C1 segment of cervical spinal cord (tissue), 14 donors: ENCODE measurements at regions not wholly inside any gene's neighbourhood (a gene's known extent, or its start where the extent isn't known, plus 50 kb on each side); places are given as distances from the start of the nearest gene placed in this dataset.

Source experiments
- DNase-seq, 14 donors: peaks; one replicate each; lab custom pipeline; 2025; lab: John Stamatoyannopoulos, UW

DNA sequence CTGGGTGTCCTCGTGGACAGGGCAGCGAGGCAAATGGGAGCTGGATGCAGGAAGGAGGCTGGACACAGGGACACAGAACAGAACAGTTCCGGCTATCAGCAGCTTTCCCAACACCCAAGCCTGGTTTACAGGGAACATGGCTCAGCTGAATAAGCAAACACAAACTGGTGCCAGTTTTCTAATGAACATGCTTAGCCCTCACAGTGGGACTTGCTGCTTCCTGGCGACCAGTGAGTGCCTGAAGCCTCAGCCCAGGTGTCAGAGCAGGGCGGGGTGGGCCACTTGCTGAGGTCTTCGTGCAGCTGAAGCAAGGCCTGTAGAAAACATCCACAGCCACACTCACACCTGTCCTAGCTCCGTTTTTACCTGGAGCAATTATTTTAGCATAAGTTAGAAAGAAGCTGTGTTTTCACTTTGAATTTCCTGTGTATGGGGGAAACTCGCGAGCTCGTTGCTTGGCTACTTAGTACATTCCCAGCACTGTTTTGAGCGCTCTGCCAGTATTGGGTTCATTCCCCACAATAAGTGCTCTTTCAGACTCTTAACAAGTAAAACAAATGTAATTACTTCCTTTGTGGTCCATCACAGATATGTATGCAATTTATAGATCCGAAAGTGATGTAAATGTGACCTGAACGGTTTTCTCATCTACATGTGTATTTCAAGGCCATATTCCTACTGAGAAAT lies 261.2 kb upstream of the SHH start:
- DNase-seq, result no peak

DNA sequence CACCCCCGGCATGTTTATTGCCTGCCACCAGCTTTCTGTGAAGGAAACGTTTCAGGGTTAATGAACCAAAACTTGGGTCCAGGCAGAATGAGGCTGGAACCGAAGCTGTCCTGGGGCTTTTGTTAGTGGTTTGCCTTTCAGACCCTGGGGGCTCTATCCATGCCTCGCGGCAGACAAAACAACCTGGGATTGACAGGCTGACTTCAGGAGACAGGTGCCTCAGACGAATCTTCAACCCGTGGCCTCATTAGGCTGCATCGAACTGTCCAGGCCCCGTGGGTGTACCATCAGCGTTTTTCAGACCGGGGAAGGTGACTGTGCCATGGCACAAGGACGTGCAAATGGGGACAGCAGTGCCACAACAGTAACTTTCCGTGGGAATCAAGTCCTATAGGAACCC lies 259.3 kb upstream of the SHH start:
- DNase-seq, result no peak

DNA sequence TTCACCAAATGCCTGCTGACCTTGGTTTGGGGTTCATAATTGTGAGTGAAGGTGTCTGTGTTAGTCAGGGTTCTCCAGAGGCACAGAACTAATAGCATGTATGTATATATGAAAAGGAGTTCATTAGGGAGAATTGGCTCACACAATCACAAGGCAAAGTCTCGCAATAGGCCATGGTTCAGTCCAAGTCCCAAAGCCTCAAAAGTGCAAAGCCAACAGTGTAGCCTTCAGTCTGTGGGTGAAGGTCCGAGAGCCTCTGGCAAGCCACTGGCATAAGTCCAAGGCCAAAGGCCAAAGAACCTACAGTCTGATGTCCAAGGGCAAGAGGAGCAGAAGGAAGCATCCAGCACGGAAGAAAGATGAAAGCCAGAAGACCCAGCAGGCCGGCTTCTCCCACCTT lies 257.6 kb upstream of the SHH start:
- no peak for DNase-seq

DNA sequence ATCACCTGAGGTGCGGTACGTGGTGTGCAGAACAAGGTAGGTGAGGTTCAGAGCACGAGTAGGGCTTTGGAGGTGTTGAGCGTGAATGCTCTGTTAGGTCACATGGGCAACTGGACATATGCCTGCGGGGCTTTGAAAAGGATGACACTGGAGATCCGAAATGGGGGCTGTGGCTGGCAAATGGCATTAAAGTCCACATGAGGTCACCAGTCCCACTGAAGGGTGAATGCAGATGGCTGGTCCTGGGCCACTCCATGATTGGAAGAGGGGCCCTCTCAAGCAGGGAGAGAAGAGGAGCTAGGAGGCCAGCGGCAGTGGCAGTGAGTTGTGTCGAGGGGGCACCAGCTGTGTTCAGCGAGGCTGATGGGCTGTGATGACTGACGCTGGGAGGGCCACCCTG lies 254.9 kb upstream of the SHH start:
- DNase-seq, result no peak

DNA sequence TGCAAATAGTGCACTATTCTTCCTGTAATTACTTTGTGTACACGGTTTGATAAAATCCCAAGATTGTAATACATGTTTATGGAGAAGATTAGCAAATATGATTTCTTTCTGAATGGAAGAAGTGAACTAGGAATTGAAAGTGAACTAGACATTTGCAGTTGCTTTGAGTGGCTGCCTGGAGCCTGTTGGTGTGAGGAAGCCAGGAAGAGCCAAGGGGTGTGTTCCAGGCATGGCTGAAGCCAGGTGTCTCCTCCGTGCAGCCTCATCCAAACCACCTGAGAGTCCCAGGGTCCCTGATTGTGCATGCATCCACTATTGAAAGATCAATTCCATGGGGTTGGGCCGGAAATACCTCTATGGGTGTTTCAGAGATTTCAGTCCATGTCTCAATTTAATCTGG lies 253.1 kb upstream of the SHH start:
- no peak for DNase-seq

DNA sequence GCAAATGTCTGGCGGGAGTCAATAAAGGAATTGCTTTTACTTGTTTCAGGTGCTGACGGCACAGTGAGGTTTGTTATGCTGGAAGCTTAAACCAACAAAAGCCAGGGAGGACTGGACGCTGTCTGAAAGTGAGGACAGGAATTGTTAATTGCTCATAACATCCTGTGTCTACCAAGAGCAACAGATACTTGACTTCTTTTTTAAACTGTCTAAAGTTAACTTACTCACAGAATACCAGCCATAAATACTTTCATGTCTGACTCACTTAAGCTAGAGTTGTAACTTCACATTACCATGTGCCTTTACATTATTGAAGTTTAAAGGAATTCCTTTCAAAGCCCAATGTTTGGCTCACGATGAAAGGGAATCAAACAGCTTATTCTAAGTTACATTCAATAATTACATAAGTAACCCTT lies 252.7 kb upstream of the SHH start:
- DNase-seq, result no peak

DNA sequence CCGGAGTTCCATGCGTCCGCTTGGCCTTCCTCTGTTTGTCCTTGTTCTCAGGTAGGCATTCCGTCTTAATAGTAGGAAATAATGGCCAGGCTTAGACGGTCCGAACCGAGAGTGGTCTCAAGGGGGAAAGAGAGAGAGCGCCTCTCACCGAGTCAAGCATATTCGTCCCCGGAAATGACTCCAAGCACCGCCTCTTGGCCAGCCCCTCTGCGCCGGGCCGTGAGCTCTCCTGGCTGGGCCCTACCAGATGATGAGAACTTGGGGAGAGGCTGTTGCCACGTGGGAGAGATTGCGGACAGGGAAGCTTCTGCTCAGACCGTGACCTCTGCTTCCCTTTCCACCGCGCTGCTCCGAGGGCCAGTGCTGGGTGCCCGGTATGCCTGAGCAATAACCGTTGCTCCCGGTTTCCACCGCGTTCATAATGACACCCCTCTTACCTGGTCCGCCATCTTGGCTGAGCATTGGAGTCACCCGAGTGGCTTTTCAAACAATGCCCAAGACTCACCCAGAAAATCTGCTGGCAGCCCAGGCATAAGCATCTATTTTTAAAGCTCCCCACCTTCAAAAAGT lies 251.1 kb upstream of the SHH start:
- DNase-seq, result no peak

DNA sequence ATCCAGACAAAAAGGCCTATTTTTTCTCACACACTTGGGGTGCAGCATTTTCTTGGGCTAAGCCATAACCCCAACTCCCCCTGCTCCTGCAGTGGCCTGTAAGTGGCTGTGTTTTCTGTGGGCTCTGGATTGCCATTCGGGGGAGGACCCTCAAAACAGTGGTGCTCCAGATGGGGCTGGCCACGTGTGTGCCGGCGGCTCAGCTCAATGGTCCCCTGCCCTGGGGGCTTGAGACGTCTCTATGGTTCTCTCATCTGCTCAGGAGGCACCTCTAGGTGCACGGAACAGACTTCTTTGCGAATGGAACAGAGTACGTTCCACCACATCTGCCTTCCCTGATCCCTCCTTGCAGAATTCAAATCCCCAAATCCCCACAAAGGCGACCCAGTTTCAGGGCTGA lies 250.0 kb upstream of the SHH start:
- no peak for DNase-seq

DNA sequence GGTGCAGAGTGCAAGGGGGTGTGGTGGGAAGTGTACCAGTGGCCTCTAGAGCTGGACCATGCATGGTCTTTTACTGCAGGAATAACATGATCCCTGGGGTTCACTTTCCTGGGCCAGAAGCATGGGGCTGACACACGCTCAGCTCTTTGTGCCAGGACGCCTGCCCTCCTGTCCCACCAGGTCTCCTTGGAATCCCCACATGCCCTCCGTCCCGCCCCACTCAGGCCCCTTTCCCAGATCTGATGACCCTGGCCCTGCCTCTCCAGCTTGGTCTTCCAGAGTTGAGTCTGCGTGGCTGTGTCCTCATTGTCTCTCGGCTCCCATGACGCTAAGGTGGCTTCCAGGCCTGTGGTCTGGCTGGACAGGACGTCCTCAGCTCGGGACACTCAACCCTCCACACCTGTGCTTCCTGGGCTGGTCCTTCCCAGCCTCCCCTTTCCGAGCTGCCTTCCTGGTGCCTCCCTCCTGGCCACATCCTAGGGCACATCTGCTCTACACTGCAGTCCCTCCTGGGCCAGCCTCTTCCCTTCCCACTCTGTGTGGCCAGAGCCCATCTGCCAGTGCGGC lies 249.5 kb upstream of the SHH start:
- no peak for DNase-seq

DNA sequence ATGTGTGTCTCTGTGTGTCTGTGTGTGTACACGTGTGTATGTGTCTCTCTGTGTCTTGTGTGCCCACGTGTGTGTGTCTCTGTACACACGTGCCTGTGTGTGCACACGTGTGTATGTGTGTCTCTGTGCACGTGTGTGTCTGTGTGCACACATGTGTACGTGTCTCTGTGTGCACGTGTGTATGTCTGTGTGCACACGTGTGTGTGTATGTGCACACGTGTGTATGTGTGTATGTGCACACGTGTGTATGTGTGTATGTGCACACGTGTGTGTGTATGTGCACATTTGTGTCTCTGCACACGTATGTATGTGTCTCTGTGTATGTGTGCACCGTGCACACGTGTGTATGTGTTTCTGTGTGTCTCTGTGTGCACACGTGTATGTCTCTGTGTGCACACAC lies 248.7 kb upstream of the SHH start:
- no peak for DNase-seq

DNA sequence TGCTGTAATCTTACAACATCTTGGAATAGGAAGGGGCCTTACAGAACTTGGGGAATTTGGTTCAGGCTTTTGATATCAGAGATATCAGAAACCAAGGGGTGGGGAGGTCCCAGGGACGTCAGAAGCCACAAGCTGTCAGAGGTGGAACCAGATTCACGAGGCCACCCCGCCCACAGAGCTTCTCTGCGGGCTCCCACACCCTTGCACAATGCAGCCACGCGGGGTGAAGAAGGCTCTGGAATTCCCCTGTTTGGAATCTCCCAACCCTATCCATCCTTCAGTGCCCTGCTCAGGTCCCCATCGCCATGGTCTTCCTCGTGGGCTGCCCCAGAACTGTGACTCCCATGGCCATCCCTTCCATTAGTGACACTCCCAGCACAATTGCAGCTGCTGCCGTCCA lies 247.1 kb upstream of the SHH start:
- no peak for DNase-seq

DNA sequence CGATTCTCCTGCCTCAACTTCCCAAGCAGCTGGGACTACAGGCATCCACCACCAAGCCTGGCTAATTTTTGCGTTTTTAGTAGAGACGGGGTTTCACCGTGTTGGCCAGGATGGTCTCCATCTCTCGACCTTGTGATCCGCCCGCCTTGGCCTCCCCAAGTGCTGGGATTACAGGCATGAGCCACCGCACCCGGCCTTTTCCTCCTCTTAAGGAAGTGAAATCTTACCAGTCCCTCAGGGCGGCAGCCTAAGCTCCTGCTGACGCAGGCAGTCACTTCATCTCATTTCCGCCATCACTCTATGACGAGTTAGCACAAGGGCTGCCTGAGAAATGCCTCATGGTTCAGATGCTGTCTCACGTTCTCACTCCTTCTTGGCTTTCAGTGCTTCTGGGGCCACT lies 246.0 kb upstream of the SHH start:
- DNase-seq, result no peak

DNA sequence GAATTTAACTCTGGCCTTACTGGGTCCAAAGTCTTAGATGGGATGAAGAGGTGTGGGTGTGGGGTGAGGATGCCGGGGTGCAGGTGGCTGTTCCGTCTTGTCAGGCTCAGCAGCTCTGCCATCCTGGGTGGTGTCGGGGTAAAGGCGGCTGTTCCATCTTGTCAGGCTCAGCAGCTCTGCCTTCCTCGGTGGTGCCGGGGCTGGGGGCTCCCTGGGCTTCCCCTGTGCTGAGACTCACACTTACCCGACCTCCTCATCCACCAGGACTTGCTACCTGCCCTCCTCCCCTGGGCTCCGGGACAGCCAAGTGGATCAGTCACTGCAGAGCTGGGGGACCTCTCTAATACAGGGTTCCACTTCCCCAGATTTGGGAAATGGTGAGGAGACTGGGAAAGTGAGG lies 244.3 kb upstream of the SHH start:
- DNase-seq, result no peak

DNA sequence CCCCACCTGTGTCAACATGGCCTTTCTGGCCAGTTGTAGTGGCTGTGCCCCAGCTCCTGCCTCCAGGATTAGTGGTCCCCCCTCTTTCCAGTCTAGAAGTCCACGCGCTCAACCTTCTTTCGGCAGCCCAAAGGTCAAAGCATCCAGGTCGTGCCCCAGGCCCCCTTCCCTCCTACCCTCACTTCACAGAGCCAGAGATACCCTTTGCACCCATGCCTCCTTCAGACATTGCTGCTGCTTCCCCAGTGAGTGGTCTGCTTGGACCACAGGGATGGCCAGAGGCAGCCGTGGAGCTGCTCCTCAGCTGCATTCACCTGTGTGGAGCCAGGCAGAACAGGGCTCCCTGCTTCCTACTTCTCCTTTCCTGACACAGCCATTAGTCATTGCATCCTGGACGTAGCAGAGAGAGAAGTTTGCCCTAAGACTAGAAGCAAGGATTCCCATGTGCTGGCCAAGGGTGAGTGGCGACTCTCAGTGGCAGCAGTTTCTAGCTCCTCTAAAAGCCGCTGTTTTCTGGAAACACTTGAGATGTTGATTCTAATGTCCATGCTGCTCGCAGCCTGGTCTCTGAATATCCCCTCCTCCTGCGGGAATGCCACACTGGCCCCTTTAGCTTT lies 243.1 kb upstream of the SHH start:
- no peak for DNase-seq

DNA sequence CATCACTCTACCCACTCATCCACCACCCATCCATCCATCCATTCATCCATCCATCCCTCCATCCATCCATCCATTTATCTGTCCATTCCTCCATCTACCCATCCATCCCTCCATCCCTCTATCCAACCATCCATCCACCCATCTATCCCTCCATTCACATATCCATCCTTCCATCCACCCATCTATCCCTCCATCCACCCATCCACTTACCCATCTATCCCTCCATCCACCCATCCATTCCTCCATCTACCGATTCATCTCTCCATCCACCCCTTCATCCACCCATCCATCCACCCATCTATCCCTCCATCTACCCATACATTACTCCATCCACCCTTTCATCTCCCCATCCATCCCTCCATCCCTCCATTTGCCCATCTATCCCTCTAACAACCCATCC lies 239.6 kb upstream of the SHH start:
- no peak for DNase-seq

DNA sequence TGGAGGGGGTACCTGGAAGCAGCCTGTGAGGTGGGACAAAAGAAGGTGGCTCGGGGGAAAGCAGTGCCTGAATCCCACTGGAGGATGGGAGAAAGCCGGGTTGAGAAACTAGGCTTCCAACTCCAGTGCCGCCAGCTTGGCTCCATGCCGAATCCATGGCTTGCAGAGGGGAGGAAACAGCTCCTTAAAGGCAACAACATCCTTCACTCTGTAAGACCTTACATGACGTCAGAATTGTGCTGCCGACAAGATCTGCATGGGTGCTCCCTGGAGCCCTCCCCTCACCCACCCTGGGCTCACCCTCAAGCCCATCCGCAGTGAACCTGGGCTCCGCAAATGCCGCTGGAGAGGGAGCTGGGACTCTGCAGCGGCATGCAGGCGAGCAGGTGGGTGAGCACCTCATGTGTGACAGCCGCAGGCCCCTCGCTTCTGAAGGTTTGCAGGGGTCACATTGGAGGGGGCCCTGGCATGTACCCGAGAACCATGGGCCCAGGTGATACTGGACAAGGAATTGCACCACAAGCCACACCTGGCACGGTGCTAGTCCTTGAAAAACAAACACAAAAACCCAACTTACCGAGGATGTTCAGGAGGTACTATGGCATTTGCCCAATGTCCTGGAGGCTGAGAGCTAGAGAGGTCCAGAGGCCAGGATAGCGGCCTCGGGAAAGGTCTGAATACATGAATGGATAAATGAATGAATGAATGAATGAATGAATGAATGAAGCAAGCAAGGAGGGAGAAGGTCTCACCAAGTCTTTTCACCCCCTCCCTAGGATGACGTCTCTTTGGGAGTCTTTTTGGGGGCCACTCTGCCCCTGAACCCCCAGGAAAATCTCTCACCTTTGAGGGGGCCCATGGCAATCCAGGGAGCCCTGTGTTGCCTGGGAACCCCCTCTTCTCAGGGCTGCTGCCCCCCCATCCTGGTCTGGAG lies 238.6 kb upstream of the SHH start:
- no peak for DNase-seq

DNA sequence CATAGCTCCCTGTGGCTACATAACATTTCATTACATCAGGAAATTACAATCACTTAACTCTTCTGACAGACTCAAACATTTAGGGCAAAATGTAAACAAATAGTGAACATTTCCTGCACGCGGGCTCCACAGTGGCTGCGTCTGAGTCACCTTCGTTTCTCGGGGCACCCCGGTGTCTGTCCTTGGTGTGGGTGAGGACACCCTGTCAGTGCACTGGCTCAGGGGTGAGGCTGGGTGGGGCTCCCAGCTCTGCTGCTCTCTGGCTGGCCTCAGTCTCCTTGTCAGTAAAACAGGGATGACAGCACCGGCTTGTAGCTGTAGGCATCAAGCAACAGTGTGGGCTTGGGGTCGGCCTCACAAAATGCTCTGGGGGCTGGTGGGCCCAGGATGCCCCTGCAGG lies 237.1 kb upstream of the SHH start:
- no peak for DNase-seq

DNA sequence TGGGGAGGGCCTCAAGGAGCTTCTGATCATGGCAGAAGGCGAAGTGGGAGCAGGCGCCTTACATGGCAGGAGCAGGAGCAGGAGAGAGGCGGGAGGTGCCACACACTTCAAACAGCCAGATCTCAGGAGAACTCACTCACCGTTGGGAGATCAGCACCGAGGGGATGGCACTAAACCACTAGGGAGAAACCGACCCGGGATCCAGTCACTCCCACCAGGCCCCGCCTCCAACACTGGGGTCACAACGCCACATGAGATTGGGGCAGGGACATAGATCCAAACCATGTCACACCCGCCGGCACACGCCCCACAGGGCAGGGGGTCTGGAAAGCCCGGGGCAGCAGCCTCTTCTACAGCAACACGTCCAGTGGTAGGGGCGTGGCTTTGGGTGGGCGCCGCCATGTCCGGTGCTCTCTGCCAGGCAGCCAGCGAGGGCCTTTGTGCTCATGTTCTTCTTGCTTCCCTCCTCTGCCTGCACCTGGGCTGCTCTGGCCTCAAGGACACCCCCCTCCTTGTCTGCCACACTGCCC lies 233.8 kb upstream of the SHH start:
- DNase-seq, result no peak

DNA sequence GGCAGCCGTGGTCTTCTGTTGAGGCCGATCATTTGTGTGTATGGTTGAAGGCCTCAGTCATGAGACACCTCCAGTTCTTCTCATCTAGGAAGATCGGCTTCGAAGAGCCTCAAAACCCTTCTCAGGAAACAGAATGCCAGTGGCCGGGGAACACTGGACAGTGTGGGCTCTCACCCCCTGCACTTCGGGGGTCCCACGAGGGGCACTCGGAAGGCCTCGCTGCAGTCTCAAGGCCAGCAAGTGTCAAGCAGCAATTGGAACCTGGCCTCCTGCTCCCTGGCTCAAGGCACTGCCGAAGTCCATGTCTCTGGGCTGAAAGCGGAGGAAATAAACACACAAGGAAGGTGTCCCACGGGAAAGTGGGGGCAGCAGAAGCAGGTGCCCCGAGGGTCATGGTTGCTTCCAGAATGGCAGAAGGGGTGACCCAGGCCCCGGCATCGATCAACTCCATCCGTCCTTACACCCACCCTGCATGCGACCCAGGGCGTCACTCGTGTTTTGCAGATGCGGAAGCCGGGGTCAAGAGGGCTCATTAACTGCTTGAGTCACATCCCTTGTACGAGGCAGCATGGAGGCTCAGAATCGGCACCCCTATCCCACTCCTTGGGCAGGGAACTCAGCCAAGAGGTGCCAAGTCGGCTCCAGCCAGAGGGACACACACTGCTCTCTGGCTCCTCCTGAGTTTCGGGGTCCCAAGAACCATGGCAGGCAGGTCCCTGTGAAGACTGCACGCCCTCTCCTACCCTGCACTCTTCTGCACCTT lies 231.3 kb upstream of the SHH start:
- no peak for DNase-seq

DNA sequence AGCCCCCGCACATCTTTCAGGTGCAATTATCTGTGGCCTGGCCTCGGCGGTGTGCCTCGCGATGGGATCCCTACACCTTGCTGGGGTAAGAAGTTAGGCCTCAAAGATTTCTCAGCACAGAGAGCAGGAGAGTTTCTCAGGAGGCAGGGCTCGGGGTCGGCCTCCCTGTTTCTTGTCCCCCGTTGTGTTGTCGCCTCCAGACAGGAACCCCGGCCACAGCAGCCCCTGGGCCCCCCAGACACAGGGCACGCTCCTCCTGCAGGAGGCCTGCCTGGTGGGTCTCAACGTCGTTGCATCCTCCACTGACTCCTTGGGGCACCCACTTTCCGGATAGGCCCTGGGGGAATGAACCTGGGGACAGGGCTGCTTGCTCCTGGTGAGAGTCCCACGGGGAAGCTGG lies 229.1 kb upstream of the SHH start:
- DNase-seq, result no peak
